Loucy (cell line): ENCODE measurements at regions not wholly inside any gene's neighbourhood (a gene's known extent, or its start where the extent isn't known, plus 50 kb on each side); places are given as distances from the start of the nearest gene placed in this dataset.

Source experiments
- H2AFZ ChIP-seq: fragments of 200-600 bp; sonication (generic); 2 replicates; pipeline ENCODE4 v1.6.0; 2016; ENCODE audit warnings: antibody characterized with exemption, mild to moderate bottlenecking, low read length, moderate library complexity
- H3F3A ChIP-seq: fragments of 200-600 bp; 2 replicates; pipeline ENCODE4 v1.6.0; 2016; ENCODE audit warnings: antibody characterized with exemption, low read depth, mild to moderate bottlenecking
- H3K27me3 ChIP-seq: fragments of 200-600 bp; sonication (generic); 2 replicates; pipeline ENCODE4 v1.6.1; 2014; ENCODE audit warnings: low read length, mild to moderate bottlenecking; ENCODE audit not compliant: insufficient read depth, poor library complexity, severe bottlenecking
- H3K36me3 ChIP-seq: fragments of 200-600 bp; sonication (generic); 2 replicates; pipeline ENCODE4 v1.6.1; 2016; ENCODE audit warnings: low read length; ENCODE audit not compliant: insufficient read depth
- H3K4me1 ChIP-seq: fragments of 200-600 bp; sonication (generic); 2 replicates; pipeline ENCODE4 v1.5.1; 2014; ENCODE audit warnings: low read length, mild to moderate bottlenecking; ENCODE audit not compliant: insufficient read depth, poor library complexity, severe bottlenecking
- H3K4me2 ChIP-seq: fragments of 200-600 bp; sonication (generic); 2 replicates; pipeline ENCODE4 v1.6.0; 2014; ENCODE audit warnings: antibody characterized with exemption, low read length, low read depth, mild to moderate bottlenecking; ENCODE audit not compliant: poor library complexity, severe bottlenecking
- H3K4me3 ChIP-seq: fragments of 200-600 bp; sonication (generic); 2 replicates; pipeline ENCODE4 v1.5.1; 2014; ENCODE audit warnings: low read length, mild to moderate bottlenecking, mixed read lengths; ENCODE audit not compliant: poor library complexity, severe bottlenecking
- H3K79me2 ChIP-seq: fragments of 200-600 bp; sonication (generic); 2 replicates; pipeline ENCODE4 v1.6.1; 2014; ENCODE audit warnings: low read length; ENCODE audit not compliant: insufficient read depth
- H3K9ac ChIP-seq: fragments of 200-600 bp; sonication (generic); 2 replicates; pipeline ENCODE4 v1.6.0; 2014; ENCODE audit warnings: mild to moderate bottlenecking, low read depth, low read length, moderate library complexity; ENCODE audit not compliant: poor library complexity, severe bottlenecking
- H3K9me2 ChIP-seq: fragments of 200-600 bp; sonication (generic); replicated peaks from 2 replicates; pipeline ENCODE4 v1.6.1; 2016; ENCODE audit warnings: low read depth, low read length, mixed read lengths
- H3K9me3 ChIP-seq: fragments of 200-600 bp; sonication (generic); 2 replicates; pipeline ENCODE4 v1.6.1; 2014; ENCODE audit warnings: mild to moderate bottlenecking, antibody characterized with exemption, low read length, low read depth; ENCODE audit not compliant: insufficient read depth
- H4K20me1 ChIP-seq: fragments of 200-600 bp; sonication (generic); 2 replicates; pipeline ENCODE4 v1.6.0; 2014; ENCODE audit warnings: antibody characterized with exemption, low read length, mild to moderate bottlenecking; ENCODE audit not compliant: insufficient read depth, poor library complexity, severe bottlenecking
- EZH2phosphoT487 ChIP-seq: fragments of 200-600 bp; IDR thresholded peaks from 2 replicates; pipeline ENCODE4 v1.6.1; 2018; ENCODE audit warnings: antibody characterized with exemption, mild to moderate bottlenecking, moderate library complexity, borderline replicate concordance
- TF ChIP-seq, protein P1 (sequence below): fragments of 200-600 bp; sonication (generic); conservative IDR thresholded peaks from 2 replicates; pipeline ENCODE4 v1.5.1; 2014; ENCODE audit warnings: mild to moderate bottlenecking, antibody characterized with exemption, low read length

DNA sequence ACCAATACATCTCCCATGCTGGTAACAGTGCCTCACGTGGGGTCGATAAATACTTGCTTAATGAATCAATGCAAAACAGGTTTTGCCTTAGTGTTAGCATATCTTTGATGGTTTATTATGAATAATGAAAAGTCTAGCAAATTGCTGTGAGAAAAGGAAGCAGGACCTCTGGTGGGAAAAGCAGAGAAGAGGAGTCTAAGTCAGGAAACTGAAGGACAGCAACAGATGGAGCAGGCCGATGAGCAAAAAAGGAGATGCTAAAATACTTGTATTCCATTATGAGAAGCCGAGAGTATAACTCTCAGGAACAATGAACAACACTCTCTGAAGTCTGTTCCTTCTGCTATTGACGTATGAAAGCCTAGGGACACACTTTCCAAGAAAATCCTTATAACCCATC is 555.2 kb upstream of the KLHL29 start:
- no peaks in the 10 kb centered on the region for H3K4me1 ChIP-seq
- H3K4me3 ChIP-seq = no peak overlapping the region
- no peak overlapping the region for H3K9ac ChIP-seq
- H3K4me2 ChIP-seq = no peak overlapping the region
- H4K20me1 ChIP-seq = no peaks in the 10 kb centered on the region
- no peak overlapping the region for H2AFZ ChIP-seq
- no peaks in the 10 kb centered on the region for H3K36me3 ChIP-seq
- no peaks in the 10 kb centered on the region for H3K9me2 ChIP-seq
- H3F3A ChIP-seq = no peaks in the 10 kb centered on the region
- no peaks in the 10 kb centered on the region; the same call in 1 of the 2 replicates for H3K9me3 ChIP-seq
- TF ChIP-seq, protein P1, sequence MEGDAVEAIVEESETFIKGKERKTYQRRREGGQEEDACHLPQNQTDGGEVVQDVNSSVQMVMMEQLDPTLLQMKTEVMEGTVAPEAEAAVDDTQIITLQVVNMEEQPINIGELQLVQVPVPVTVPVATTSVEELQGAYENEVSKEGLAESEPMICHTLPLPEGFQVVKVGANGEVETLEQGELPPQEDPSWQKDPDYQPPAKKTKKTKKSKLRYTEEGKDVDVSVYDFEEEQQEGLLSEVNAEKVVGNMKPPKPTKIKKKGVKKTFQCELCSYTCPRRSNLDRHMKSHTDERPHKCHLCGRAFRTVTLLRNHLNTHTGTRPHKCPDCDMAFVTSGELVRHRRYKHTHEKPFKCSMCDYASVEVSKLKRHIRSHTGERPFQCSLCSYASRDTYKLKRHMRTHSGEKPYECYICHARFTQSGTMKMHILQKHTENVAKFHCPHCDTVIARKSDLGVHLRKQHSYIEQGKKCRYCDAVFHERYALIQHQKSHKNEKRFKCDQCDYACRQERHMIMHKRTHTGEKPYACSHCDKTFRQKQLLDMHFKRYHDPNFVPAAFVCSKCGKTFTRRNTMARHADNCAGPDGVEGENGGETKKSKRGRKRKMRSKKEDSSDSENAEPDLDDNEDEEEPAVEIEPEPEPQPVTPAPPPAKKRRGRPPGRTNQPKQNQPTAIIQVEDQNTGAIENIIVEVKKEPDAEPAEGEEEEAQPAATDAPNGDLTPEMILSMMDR = no peak
- no peak for TF ChIP-seq EZH2phosphoT487
- H3K27me3 ChIP-seq = no peaks in the 10 kb centered on the region
- no peaks in the 10 kb centered on the region for H3K79me2 ChIP-seq

GRCh38 chr2:22832196-22832595 is 552.8 kb upstream of the KLHL29 start:
- no peaks in the 10 kb centered on the region for H3F3A ChIP-seq
- H3K9me2 ChIP-seq = no peaks in the 10 kb centered on the region
- H3K27me3 ChIP-seq = no peaks in the 10 kb centered on the region
- H3K36me3 ChIP-seq = no peaks in the 10 kb centered on the region
- TF ChIP-seq, protein P1 = no peak
- TF ChIP-seq EZH2phosphoT487 = no peak
- H3K4me1 ChIP-seq = no peaks in the 10 kb centered on the region
- no peak overlapping the region for H3K4me3 ChIP-seq
- no peak overlapping the region for H3K9ac ChIP-seq
- no peaks in the 10 kb centered on the region for H4K20me1 ChIP-seq
- no peak overlapping the region for H2AFZ ChIP-seq
- no peak overlapping the region for H3K4me2 ChIP-seq
- no peaks in the 10 kb centered on the region for H3K79me2 ChIP-seq
- no peaks in the 10 kb centered on the region; the same call in 1 of the 2 replicates for H3K9me3 ChIP-seq

DNA sequence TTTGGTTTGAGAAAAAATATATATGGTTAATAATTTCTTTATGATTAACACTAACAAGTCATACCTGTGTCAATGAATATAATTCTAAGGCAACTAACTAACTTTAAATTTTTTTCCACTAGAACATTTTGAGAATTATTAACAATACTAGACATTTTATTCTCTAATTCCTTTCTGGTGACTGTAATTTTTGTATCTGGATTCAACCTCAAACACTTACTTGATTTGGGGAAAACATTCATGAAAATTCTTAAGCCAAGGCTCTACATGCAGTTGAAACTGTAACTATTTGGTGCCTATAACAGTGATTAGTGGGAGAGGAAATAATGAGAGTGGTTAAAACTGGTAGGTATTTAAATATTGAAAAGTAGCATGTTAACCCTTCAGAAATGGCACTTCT is 546.5 kb upstream of the KLHL29 start:
- H3K9me2 ChIP-seq = no peaks in the 10 kb centered on the region
- H3K9me3 ChIP-seq = no peaks in the 10 kb centered on the region
- no peak overlapping the region for H3K9ac ChIP-seq
- H3K79me2 ChIP-seq = no peaks in the 10 kb centered on the region
- no peaks in the 10 kb centered on the region for H4K20me1 ChIP-seq
- H2AFZ ChIP-seq = no peak overlapping the region
- H3K4me3 ChIP-seq = no peak overlapping the region
- H3K4me1 ChIP-seq = no peaks in the 10 kb centered on the region
- no peaks in the 10 kb centered on the region for H3K27me3 ChIP-seq
- H3K4me2 ChIP-seq = no peak overlapping the region
- no peaks in the 10 kb centered on the region for H3F3A ChIP-seq
- H3K36me3 ChIP-seq = no peaks in the 10 kb centered on the region
- TF ChIP-seq EZH2phosphoT487 = no peak
- TF ChIP-seq, protein P1 = no peak
